Transverse colon (tissue), 4 donors: ENCODE measurements at regions not wholly inside any gene's neighbourhood (a gene's known extent, or its start where the extent isn't known, plus 50 kb on each side); places are given as distances from the start of the nearest gene placed in this dataset.

ENCODE experiments used
- DNase-seq: peaks from one replicate; pipeline ENCODE4 v3.0.0-alpha.2; 2019
- H3K27ac ChIP-seq, 4 donors: fragments of 200-600 bp; sonication (generic); 2 replicates each; pipeline ENCODE4 v1.5.1; 2016 to 2018; ENCODE audit warnings: inconsistent platforms in 4 of 4
- H3K27me3 ChIP-seq: fragments of 200-600 bp; sonication (generic); 2 replicates; pipeline ENCODE4 v1.5.1; 2017; ENCODE audit warnings: inconsistent platforms
- H3K36me3 ChIP-seq, 4 donors: fragments of 200-600 bp; sonication (generic); 2 replicates each; pipeline ENCODE4 v1.5.1; 2017 to 2019; ENCODE audit warnings: inconsistent platforms in 4 of 4
- H3K4me1 ChIP-seq, 4 donors: fragments of 200-600 bp; sonication (generic); 2 replicates each; pipeline ENCODE4 v1.5.1; 2017 to 2020; ENCODE audit warnings: inconsistent platforms in 4 of 4
- H3K4me3 ChIP-seq, 4 donors: fragments of 200-600 bp; sonication (generic); 1 replicate in 1 of 4; 2 replicates in 3 of 4; pipeline versions ENCODE4 v1.5.1 to v1.6.1; 2017 to 2019; ENCODE audit warnings: inconsistent platforms in 4 of 4
- H3K9me3 ChIP-seq, 2 donors: fragments of 200-600 bp; sonication (generic); 2 replicates each; pipeline ENCODE4 v1.5.1; 2017 to 2019; ENCODE audit warnings: inconsistent platforms in 2 of 2
- CTCF ChIP-seq, 5 experiments: fragments of 200-600 bp in 3 of 5; fragments of 450-650 bp in 2 of 5; sonication (generic) in 3 of 5; IDR thresholded peaks; 1 replicate in 2 of 5; 2 replicates in 3 of 5; pipeline ENCODE4 v1.5.1; 2016 to 2017; ENCODE audit warnings: antibody characterized with exemption in 5 of 5, inconsistent platforms in 3 of 5, mild to moderate bottlenecking in 2 of 5, moderate library complexity in 1 of 5
- EP300 ChIP-seq: sonication (generic); formaldehyde crosslinking; IDR thresholded peaks from one replicate; pipeline ENCODE4 v1.6.1; 2017; ENCODE audit warnings: antibody characterized with exemption, low read depth
- POLR2A ChIP-seq: fragments of 450-650 bp; IDR thresholded peaks from one replicate; pipeline ENCODE4 v1.6.1; 2016; ENCODE audit warnings: antibody characterized with exemption, mild to moderate bottlenecking, moderate library complexity
- POLR2AphosphoS5 ChIP-seq, 3 donors: sonication (generic); formaldehyde crosslinking; IDR thresholded peaks; one replicate each; pipeline ENCODE4 v1.6.1; 2016; ENCODE audit warnings: antibody characterized with exemption in 3 of 3
- WGBS, 2 donors: methylation state at CpG; one replicate each; pipeline ENCODE4 v1.1.5; 2018; ENCODE audit warnings: low coverage in 1 of 2; 5-methylcytosine and 5-hydroxymethylcytosine counted together
- in situ Hi-C, 4 donors: fragments of 200-750 bp; cut with MboI; loops; one replicate each; pipeline versions ENCODE4 v1.15.0 to v1.15.1; 2017; ENCODE audit warnings: low sequenced_read_pairs in 3 of 4, low pct_ligation_motif_present in 1 of 4, low pct_unique_long_range_greater_than_20kb in 1 of 4
- intact Hi-C: fragments of 100-400 bp; cut with DNase I; formaldehyde crosslinking; loops from one replicate; pipeline ENCODE4 v1.15.1; 2023; ENCODE audit warnings: low total_unique reads

GRCh38 chr10:80769700-80770160 lies 232.0 kb downstream of the SH2D4B start:
- in situ Hi-C loops (no loop called here), intact Hi-C loops (no loop called here)
- Histone ChIP-seq H3K27me3 (no peaks in the 10 kb centered on the region), H3K9me3 (no peaks in the 10 kb centered on the region), H3K27ac (no peak overlapping the region), H3K36me3 (no peaks in the 10 kb centered on the region), H3K4me3 (no peak overlapping the region), H3K4me1 (no peaks in the 10 kb centered on the region)
- WGBS, 2 donors: 40 to 63% methylated on average over 1 to 2 of the region's 2 CpGs
- TF ChIP-seq POLR2A (no peak), CTCF (IDR thresholded peaks at IDR 0.05) (no peak), EP300 (no peak), POLR2AphosphoS5 (IDR thresholded peaks at IDR 0.05) (no peak)
- no peak for DNase-seq

- Histone ChIP-seq H3K27me3 (no peaks in the 10 kb centered on the region), H3K36me3 (no peaks in the 10 kb centered on the region), H3K4me3 (no peak overlapping the region), H3K27ac (no peak overlapping the region), H3K4me1 (no peaks in the 10 kb centered on the region), H3K9me3 (no peaks in the 10 kb centered on the region)
- no peak for DNase-seq
- intact Hi-C loops: no loop called here
- in situ Hi-C loops: no loop called here
- no peak for TF ChIP-seq POLR2AphosphoS5 (IDR thresholded peaks at IDR 0.05)
- no peak for TF ChIP-seq POLR2A
- TF ChIP-seq EP300: no peak
- TF ChIP-seq CTCF (IDR thresholded peaks at IDR 0.05): no peak
- 66 to 79% methylated on average over 2 of the region's 2 CpGs for WGBS, 2 donors
Measured at GRCh38 chr10:80770239-80770638, 232.5 kb downstream of the SH2D4B start.

- Histone ChIP-seq H3K4me1 (no peaks in the 10 kb centered on the region), H3K36me3 (no peaks in the 10 kb centered on the region), H3K27me3 (no peaks in the 10 kb centered on the region), H3K4me3 (no peak overlapping the region), H3K9me3 (no peaks in the 10 kb centered on the region), H3K27ac (no peak overlapping the region)
- intact Hi-C loops (no loop called here), in situ Hi-C loops (no loop called here)
- no peak for DNase-seq
- 69 to 82% methylated on average over 1 of the region's 1 CpG for WGBS, 2 donors
- no peak for TF ChIP-seq POLR2A
- TF ChIP-seq POLR2AphosphoS5 (IDR thresholded peaks at IDR 0.05): no peak
- no peak for TF ChIP-seq CTCF (IDR thresholded peaks at IDR 0.05)
- TF ChIP-seq EP300: no peak
Measured at GRCh38 chr10:80771285-80771684, 233.6 kb downstream of the SH2D4B start.

- TF ChIP-seq POLR2A (no peak), CTCF (IDR thresholded peaks at IDR 0.05) (no peak), POLR2AphosphoS5 (IDR thresholded peaks at IDR 0.05) (no peak), EP300 (no peak)
- in situ Hi-C loops (no loop called here), intact Hi-C loops (no loop called here)
- Histone ChIP-seq H3K27me3 (no peaks in the 10 kb centered on the region), H3K9me3 (no peaks in the 10 kb centered on the region), H3K27ac (no peak overlapping the region), H3K4me3 (no peak overlapping the region), H3K4me1 (no peaks in the 10 kb centered on the region), H3K36me3 (no peaks in the 10 kb centered on the region)
- DNase-seq: no peak
- WGBS, 2 donors: 79 to 81% methylated on average over 9 to 10 of the region's 10 CpGs
Measured at GRCh38 chr10:80771902-80772555, 234.3 kb downstream of the SH2D4B start.
